PFSK-1 (cell line): ENCODE measurements at regions not wholly inside any gene's neighbourhood (a gene's known extent, or its start where the extent isn't known, plus 50 kb on each side); places are given as distances from the start of the nearest gene placed in this dataset.

Experiments used
- FOXP2 ChIP-seq: optimal IDR thresholded peaks from 2 replicates; pipeline ENCODE3; 2011; ENCODE audit warnings: borderline replicate concordance, control low read depth, inconsistent platforms; ENCODE audit not compliant: insufficient read depth; ENCODE audit errors: extremely low read length, extremely low read depth
- POLR2AphosphoS5 ChIP-seq: IDR thresholded peaks from 2 replicates; pipeline ENCODE4 v1.6.1; 2012; ENCODE audit warnings: low read depth, mild to moderate bottlenecking, control low read depth, low read length, moderate library complexity
- REST ChIP-seq, 2 experiments: IDR thresholded peaks; 2 replicates each; pipeline versions ENCODE4 v1.6.1 to v1.8.0; 2011 to 2012; ENCODE audit warnings: low read depth in 2 of 2, low read length in 2 of 2, control low read depth in 1 of 2, inconsistent platforms in 1 of 2, mild to moderate bottlenecking in 1 of 2, moderate library complexity in 1 of 2; ENCODE audit not compliant: insufficient read depth in 1 of 2
- SIN3A ChIP-seq: IDR thresholded peaks from 2 replicates; pipeline ENCODE4 v1.6.1; 2012; ENCODE audit warnings: mild to moderate bottlenecking, low read length, moderate library complexity, borderline replicate concordance; ENCODE audit not compliant: insufficient read depth
- TAF1 ChIP-seq: IDR thresholded peaks from 2 replicates; pipeline ENCODE4 v1.6.1; 2012; ENCODE audit warnings: low read length, control low read depth, borderline replicate concordance; ENCODE audit not compliant: insufficient read depth

- no peak for TF ChIP-seq SIN3A
- no peak for TF ChIP-seq TAF1
- TF ChIP-seq REST (IDR thresholded peaks at IDR 0.05; ENCODE audit: insufficient read depth in 1 of 2, low read depth in 2 of 2, low read length in 2 of 2): no peak
- no peak for TF ChIP-seq POLR2AphosphoS5
- TF ChIP-seq FOXP2: no peak
Observed at GRCh38 chr2:238790833-238791230, 57.1 kb upstream of the TWIST2 start.

GRCh38 chr2:238791354-238791753 lies 56.5 kb upstream of the TWIST2 start:
- TF ChIP-seq TAF1: no peak
- TF ChIP-seq POLR2AphosphoS5: no peak
- TF ChIP-seq FOXP2: no peak

GRCh38 chr2:238793306-238793705 lies 54.6 kb upstream of the TWIST2 start:
- TF ChIP-seq POLR2AphosphoS5 (no peak), SIN3A (no peak), FOXP2 (no peak), REST (IDR thresholded peaks at IDR 0.05; ENCODE audit: insufficient read depth in 1 of 2, low read depth in 2 of 2, low read length in 2 of 2) (no peak), TAF1 (no peak)

- TF ChIP-seq POLR2AphosphoS5 (no peak), SIN3A (no peak), REST (IDR thresholded peaks at IDR 0.05; ENCODE audit: insufficient read depth in 1 of 2, low read depth in 2 of 2, low read length in 2 of 2) (no peak), FOXP2 (no peak), TAF1 (no peak)
Observed at GRCh38 chr2:238793801-238794449, 54.0 kb upstream of the TWIST2 start.

GRCh38 chr2:238796223-238796885 lies 51.5 kb upstream of the TWIST2 start:
- TF ChIP-seq TAF1 (no peak), REST (IDR thresholded peaks at IDR 0.05; ENCODE audit: insufficient read depth in 1 of 2, low read depth in 2 of 2, low read length in 2 of 2) (no peak), POLR2AphosphoS5 (no peak), FOXP2 (no peak), SIN3A (no peak)
